ENCODE measurements at regions not wholly inside any gene's neighbourhood (a gene's known extent, or its start where the extent isn't known, plus 50 kb on each side); places are given as distances from the start of the nearest gene placed in this dataset.

- TF ChIP-seq CTCF (IDR thresholded peaks at IDR 0.05) (no peak), POLR2A (IDR thresholded peaks at IDR 0.05) (no peak)
Measured at GRCh38 chr20:60986506-60987156, 265.4 kb upstream of the CDH4 start.

Data from uterus (tissue), 2 donors.